ENCODE measurements at regions not wholly inside any gene's neighbourhood (a gene's known extent, or its start where the extent isn't known, plus 50 kb on each side); places are given as distances from the start of the nearest gene placed in this dataset.

- DNase-seq (ENCODE audit: low read depth): no peak
Observed at GRCh38 chr4:61128682-61129081, 71.4 kb upstream of the ADGRL3 start.

GRCh38 chr4:61129971-61130370, 70.2 kb upstream of the ADGRL3 start:
- DNase-seq (ENCODE audit: low read depth): no peak

- no peak for DNase-seq (ENCODE audit: low read depth)
Observed at GRCh38 chr4:61143461-61143860, 56.7 kb upstream of the ADGRL3 start.

GRCh38 chr4:61149278-61149677, 50.8 kb upstream of the ADGRL3 start:
- DNase-seq (ENCODE audit: low read depth): no peak
